NCI-H2081 treated with DMSO at 0.1 percent for 48 hours (cell line): ENCODE measurements at regions not wholly inside any gene's neighbourhood (a gene's known extent, or its start where the extent isn't known, plus 50 kb on each side); places are given as distances from the start of the nearest gene placed in this dataset.
A peak's percentile ranks its signal among the peaks of the same experiment; 100 is the strongest.
"Not testable (repeated sequence)": the region's sequence is repeated elsewhere in the genome, so short reads cannot be mapped to it uniquely, and the experiment has no call there.

Source experiments
- DNase-seq: peaks from one replicate; lab custom pipeline; 2025; lab: John Stamatoyannopoulos, UW

DNA sequence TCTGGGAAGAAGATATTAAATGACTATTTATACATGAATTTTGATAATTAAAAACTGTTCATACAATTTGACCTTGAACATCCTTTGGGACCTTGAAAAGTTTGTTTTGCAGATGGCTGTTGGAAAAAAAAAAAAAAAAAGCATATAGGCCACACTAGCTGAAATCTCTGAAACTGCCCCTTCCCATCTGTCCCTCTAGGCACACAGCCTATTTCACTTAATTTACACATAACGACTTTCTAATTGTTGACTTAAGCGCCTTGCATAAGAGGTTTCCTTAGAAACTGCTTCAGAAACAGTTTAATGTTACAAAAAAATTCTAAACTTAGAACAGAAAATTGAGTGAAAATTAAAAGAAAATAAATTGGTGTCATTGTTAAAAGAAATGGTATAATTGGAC lies 131.0 kb downstream of the COX18 start:
- DNase-seq: peak; percentile 58

DNA sequence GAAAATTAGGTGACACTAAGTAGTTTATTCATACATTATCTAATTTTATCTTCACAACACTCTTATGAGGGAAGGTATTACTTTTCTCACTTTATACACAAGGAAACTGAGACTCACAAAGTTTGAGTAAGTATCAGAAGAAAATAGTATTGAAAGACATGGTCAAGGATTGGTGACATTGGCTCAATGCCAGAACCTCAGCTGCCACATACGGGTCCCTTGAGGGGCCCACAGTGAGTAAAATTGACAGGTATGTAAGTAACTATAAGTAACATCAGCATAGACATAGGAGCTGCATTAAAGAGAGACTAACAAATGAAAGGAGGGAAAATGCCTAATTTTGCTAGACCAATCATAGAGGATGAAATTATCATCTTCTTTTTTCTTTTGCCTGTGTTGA lies 134.1 kb downstream of the COX18 start:
- DNase-seq: no peak

DNA sequence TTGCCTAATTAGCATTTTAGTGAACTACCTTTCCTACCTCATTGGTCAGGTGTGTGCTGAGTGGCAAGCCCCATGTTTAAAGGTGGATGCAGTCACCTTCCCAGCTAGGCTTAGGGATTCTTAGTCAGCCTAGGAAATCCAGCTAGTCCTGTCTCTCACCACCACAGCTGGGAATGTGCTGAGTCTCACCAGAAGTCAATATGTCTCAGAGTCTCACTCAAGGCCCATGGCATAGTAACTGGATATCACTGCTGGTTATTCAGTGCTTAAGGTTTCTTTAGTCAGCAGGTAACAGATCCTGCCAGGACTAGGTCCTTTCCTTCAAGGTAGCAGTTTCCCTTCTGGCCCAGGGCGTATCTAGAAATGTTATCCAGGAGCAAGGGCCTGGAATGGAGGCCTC lies 136.5 kb downstream of the COX18 start:
- DNase-seq: no peak

DNA sequence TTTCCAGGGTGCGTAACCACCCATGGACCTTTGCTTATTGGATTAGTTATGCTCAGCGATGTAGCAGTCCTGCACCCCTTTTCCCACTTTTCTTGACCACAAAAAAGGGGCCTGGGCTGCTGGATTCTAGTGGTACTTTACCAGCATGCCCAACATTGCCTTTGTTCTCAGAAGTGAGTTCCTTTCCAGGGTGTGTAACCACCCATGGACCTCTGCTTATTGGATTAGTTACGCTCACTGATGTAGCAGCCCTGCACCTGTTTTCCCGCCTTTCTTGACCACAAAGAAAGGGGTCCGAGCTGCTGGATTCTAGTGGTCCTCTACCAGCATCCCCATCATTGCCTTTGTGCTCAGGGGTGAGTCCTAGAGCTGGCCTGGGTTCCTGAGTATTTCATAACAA lies 138.2 kb downstream of the COX18 start:
- no peak for DNase-seq

DNA sequence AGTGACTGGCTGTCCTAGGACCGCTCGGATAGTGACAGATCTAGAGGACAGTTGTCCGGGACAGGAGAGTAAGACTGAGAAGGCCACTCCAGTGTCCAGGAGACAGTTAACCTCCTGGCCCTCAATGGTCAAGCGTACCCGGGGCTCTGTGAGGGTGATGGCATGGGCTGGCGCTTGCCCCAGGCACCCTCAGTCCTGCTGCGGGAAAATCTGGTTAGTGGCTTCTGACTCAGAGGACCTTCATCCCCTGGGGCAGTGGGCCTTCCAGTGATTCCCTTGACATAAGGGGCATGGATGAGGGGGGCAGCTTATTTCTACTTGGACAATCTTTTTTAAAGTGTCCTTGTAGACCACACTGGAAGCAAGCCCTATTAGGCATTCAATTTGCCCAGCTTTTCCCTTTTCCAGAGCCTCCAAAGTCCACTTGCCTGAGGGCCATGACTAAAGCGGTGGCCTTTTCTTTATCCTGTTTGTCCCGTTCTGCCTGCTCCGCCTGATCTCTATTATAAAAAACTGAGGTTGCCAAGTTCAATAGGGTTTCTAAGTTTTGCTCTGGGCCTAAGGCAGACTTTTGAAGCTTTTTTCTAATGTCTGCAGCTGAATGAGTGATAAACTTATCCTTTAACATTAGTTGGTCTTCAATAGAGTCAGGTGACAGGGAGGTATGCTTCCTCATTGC lies 139.8 kb downstream of the COX18 start:
- not testable (repeated sequence) for DNase-seq

DNA sequence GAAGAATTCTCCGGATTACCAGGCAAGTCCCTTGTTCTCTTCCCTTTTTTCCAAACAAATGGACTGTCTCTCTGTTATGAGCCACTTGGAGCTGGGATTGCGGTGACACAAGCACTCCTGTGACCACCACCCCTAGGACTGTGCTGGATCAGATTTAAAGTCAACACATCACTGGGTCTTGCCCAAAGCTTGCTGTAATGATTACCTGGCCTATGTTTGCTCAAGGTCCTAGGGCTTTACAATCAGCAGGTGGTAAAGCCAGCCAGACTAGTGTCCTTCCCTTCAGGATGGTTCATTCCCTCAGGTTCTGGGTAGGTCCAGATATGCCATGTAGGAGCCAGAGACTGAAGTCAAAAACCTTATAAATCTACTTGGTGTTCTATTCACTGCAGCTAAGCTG lies 144.7 kb downstream of the COX18 start:
- DNase-seq: no peak

DNA sequence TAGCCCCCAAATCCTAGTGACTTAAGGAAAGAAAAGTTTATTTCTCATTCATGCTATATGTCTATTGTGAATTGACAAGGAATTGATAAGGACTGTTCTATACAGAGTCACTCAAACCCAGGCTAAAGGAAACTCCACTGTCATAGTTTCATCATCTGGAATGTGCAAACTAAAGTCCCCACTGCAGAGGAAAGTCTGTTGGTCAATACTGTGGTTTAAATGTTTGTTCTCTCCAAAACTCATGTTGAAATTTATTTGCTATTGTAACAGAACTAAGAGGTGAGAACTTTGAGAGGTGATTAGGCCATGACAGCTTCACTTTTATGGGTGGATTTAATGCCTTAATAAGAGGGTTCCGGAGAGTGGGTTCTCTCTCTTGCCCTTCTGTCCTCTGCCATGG lies 149.6 kb downstream of the COX18 start:
- DNase-seq: no peak

DNA sequence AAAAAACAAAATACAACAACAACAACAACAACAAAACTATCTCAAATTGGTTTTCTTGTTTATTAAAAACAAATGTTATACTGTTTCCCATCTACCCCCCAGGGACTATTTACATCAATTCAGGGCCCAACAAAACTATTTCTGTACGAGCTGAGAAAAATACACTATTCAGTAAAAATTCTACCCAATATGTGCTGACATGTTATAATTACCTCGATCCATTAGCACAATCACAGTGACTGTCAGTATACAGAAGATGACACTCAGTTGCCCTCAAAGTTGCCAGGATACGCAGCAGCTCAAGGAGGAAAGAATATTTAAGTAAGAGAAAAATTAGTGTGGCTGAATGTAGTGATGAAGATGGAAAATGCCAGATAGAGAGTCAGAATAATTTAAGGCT lies 150.1 kb downstream of the COX18 start:
- no peak for DNase-seq

DNA sequence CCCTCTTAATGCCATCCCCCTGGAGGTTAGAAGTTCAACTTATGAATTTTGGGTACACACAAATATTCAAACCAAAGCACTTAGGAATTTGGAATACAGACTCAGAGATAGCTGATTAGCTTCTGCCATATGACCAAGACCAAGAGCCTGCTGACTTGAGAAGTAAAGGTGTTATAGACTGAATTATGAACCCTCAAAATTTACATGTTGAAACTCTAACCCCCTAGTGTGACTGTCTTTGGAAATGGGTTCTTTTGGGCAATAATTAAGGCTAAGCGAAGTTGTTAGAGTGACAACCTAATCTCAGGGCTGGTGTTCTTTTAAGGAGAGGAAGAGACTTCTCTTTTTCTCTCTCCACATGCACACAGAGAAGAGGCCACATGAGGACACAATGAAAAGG lies 151.2 kb downstream of the COX18 start:
- DNase-seq: no peak

DNA sequence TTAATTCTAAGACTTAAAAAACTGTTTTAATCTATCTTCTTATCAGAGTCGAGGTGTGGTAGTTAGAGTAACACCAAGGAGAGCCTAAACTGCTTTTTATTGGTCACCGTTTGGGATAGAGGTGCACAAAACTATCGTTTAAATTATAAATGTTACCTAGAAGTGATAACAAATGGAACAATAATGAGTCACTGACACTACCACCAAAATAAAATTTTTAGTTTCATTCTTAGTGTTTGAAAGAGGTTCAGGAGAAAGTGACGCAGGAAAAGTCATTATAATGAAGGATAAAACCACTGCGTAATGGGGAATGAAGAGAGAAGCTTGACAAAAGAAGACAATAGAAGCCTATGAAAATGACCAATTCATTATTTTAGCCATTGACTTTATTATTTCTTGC lies 158.2 kb downstream of the COX18 start:
- DNase-seq: no peak

DNA sequence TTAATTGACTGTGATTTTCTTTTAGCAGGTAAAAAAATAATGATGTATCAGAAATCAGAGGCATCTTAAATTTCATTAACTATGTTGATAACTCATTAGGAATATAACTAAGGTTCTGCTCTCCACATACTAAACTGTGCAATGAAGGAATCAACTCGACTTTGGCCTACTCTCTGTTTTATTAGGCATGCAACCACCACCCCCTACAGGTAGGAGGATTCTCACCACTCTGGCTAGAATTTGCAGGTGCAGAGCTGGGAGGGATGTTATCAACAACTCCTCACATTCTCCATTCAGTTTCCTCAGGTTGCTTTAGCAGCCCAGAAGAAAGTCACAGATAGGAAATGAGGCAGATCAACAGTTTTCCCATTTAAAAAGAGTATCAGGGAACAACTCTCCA lies 160.1 kb downstream of the COX18 start:
- no peak for DNase-seq

DNA sequence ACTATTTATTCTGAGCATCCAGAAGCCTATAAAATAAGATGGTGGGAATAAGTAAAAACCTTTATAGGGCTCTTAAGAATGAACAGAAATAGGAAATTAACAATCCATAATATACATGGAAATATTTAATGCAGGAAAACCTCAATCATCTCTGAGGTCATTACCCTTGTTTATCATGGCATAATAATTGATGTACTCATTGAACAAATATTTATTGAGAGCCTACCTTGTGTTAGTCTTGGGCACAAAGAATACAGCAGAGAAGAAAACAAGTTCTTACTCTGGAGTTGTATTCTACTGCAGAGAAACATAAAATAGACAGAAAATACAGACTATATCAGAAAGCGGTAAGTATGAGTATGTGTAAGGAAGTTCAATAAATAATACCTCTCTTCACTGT lies 167.2 kb downstream of the COX18 start:
- no peak for DNase-seq

DNA sequence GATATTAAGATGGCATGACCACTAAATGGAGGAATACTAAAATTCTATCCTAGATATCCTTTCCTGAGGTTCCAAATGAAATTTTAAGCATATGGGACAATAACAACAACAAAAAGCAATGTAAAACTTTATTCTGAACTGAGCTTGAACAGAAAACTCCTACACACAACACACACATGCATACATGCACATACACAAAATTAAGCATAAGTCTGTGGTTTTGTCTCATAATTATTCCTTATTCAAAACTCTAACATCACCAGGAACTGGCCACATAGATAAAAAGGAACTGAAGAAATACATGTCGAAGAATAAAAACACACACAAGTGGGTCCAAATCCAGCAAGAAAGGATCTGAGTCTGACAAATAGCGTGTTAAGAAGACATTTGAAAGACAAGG lies 168.0 kb downstream of the COX18 start:
- no peak for DNase-seq

DNA sequence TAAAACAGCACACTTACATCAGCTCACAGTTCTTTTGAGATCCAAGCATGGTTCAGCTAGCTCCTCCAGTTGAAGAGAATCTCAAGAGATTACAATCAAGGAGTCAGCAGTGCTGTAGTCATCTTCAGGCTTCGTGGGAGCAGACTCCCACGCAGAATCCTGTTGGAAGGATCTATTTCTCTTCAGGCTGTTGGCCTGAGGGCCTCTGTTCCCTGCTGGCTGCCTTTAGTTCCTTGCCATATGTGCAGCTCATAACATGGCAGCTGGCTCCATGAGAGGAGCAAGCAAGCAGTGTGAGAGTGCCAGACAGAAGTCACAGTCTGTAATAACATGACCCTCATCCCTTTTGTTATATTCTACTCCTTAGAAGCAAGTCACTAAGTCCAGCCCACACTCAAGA lies 168.6 kb downstream of the COX18 start:
- DNase-seq: no peak

DNA sequence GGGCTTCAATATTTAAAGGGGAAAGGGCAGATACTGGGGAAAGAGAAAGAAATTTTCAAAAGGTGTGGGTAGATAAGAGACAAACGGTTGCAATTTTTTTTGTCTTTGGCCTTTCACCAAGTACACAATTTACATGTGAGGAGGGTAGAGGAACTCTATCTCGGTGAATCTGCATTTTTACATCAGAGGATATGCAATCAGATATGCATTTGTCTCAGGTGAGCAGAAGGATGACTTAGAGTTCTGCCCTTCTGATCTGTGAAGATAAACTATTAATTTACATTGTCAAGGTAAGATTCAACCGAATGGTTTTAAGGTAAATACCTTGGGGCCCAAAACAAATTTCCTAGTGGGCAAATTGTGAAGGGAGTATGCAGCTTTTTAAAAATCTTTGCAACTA lies 169.9 kb downstream of the COX18 start:
- no peak for DNase-seq

DNA sequence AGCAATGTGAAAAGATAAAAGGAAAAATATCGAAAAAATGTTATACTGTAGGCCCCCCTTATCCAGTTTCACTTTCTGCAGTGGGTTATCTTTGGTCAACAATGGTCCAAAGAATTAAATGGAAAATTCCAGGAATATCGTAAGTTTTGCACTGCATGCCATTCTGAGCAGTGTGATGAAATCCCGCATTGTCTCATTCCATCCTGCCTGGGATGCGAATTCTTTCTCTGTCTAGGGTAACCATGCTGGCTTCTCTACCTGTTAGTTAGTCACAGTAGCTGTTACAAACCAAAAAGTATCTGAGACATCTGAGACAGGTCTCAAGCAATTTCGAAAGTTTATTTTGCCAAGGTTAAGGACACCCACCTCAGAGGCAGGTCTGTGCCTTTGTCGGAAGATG lies 170.3 kb downstream of the COX18 start:
- DNase-seq: no peak

DNA sequence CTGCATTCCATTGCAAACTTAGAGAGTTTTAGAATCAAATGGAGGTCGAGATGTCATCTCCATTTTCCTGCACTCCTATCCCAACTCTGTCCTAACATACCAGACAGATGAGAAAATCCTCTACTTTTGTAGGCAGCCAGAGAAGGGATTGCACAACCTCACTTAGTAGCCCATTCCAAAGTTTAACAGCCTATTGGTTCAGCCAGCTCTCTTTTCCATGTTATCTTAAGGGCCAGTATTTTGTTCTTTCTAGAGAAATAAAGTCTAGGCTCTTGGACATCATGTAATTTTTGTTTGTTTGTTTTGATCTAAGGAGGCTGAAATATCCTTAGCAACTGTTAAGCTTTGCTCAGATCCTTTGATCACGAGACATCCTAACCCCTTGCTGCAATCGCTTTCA lies 173.0 kb downstream of the COX18 start:
- DNase-seq: no peak

DNA sequence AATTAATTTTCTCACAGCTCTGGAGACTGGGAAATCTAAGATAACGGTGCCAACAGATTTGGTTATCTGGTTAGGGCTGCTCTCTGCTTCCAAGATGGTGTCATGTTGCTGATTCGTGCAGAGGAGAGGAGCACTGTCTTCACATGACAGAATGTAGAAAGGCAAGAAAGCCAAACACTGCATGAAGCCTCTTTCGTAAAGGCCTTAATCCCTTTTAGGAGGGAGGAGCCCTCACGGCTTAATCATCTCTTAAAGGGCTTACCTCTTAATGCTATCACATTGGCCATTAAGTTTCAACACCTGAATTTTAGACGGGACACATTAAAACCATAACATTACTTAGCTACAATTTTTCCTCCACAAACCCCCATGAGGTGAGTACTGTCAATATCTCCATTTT lies 174.1 kb downstream of the COX18 start:
- DNase-seq: no peak

DNA sequence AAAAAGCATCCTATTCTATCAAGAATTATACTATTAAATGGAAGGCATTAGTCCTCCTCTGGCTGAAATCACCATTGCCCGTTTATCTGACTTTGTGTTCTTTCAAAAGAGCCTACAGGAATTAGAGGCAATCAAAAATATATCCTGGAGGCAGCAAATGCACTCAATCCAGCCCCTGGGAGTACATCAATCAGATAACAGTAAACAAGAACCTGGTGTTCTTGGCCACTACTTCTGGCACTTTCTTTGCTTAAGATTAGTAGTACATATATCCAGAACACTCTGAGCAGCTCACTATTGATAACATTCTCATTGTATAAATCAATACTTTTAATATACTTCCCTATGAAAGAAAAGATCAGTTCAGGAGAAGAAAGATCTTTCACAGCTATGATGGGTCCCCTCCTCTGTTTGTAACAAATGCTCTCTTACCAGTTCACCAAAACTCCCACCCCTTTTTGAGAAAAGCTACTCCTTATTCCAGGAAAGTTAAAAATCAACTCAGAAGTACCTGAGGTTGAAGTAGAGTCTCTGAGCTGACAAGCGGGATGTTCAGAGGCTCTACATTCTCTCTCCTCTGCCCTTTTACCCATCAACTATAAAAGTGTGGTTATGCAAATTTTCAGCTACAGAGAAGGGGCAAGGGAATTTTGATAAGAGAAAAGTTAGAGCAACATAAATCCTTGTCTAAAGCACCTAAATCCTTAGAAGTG lies 176.0 kb downstream of the COX18 start:
- no peak for DNase-seq

DNA sequence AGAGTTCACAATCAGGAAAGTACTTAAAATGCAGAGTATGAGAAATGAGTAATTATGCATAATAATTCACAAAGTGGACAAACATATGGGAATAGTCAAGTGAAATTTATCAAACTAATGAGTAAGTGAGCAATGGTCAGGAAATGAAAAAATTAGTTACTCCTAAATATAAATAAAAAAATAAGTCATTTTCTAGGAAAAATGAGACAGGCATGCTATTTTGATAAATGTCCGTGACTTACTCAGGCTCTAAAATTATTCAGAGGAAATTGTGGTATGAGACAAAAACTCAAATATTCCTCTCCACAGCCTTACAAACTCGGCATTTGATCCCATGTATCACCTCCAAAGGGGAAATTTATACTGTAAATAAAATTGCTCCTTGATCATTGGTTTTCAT lies 181.2 kb downstream of the COX18 start:
- no peak for DNase-seq

DNA sequence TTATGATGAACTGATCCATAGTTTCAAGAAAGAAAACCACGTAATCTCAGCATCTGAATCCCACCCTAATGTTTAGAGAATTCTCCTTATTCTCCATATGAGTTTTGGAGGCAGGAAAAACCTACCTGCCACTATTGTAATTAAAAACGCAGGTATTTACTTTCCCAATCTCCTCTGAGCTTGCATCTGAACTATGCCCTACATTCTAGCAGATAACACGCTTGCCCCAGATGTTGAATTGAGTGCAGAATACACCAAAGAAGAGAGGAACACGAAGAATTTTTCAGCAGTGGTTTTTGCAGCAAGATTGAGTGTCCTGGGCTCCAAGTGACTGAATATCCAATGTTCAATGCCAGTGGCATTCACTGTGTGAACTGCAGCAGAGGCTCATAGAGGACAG lies 182.4 kb downstream of the COX18 start:
- DNase-seq: no peak

DNA sequence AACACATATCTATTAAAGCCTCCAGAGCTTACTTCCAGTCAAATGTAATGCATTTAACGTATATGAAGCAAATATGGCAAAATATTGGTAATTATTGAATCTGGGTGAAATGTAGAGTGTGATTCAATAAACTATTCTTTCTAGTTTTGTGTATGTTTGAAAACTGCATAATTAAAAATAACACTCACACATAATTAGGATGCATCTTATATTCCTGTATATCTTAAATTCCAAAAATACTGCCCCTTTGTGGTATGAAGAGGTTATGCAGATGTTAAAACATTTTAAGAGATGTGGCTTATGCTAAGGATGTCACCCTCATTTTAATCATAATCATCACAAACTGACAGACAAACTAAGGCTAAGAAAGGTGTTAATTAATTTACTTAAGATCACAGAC lies 182.9 kb downstream of the COX18 start:
- no peak for DNase-seq

DNA sequence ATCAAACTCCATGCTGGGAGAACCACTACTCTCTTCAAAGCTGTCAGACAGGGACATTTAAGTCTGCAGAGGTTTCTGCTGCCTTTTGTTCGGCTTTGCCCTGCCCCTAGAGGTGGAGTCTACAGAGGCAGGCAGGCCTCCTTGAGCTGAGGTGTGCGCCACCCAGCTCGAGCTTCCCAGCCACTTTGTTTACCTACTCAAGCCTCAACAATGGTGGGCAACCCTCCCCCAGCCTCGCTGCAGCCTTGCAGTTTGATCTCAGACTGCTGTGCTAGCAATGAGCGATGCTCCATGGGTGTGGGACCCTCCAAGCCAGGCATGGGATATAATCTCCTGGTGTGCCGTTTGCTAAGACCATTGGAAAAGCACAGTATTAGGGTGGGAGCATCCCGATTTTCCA lies 185.3 kb downstream of the COX18 start:
- not testable (repeated sequence) for DNase-seq

DNA sequence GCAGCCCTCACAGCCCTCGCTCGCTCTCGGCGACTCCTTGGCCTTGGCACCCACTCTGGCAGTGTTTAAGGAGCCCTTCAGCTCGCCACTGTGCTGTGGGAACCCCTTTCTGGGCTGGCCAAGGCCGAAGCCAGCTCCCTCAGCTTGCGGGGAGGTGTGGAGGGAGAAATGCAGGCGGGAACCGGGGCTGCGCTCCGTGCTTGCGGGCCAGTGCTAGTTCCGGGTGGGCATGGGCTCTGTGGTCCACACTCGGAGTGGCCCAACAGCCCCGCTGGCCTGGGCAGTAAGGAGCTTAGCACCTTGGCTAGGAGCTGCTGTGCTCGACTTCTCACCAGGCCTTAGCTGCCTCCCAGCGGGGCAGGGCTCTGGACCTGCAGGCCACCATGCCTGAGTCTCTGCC lies 192.6 kb downstream of the COX18 start:
- no peak for DNase-seq
